ENCODE measurements at regions not wholly inside any gene's neighbourhood (a gene's known extent, or its start where the extent isn't known, plus 50 kb on each side); places are given as distances from the start of the nearest gene placed in this dataset.

GRCh38 chr9:80503671-80504281 lies 932.0 kb downstream of the TLE4 start:
- ATAC-seq (no peak), DNase-seq (no peak)
- 23 to 26% methylated on average over 2 of the region's 2 CpGs for WGBS, 2 donors
- Histone ChIP-seq H3K27ac (no peak overlapping the region), H3K4me1 (no peaks in the 10 kb centered on the region), H3K9me3 (no peaks in the 10 kb centered on the region), H3K27me3 (no peaks in the 10 kb centered on the region), H3K4me3 (no peak overlapping the region), H3K36me3 (replicated peaks in 1 of 2; ENCODE audit: insufficient read depth in 1 of 2, low read depth in 2 of 2) (no peaks in the 10 kb centered on the region)
- intact Hi-C loops (cut with DNase I), result no loop called here
- TF ChIP-seq CTCF (IDR thresholded peaks at IDR 0.05), result no peak
- no peak for TF ChIP-seq POLR2A (IDR thresholded peaks at IDR 0.05)

- Histone ChIP-seq H3K27me3 (no peaks in the 10 kb centered on the region), H3K4me1 (no peaks in the 10 kb centered on the region), H3K27ac (no peak overlapping the region), H3K36me3 (replicated peaks in 1 of 2; ENCODE audit: insufficient read depth in 1 of 2, low read depth in 2 of 2) (no peaks in the 10 kb centered on the region), H3K9me3 (no peaks in the 10 kb centered on the region), H3K4me3 (no peak overlapping the region)
- 56 to 58% methylated on average over 5 of the region's 5 CpGs for WGBS, 2 donors
- DNase-seq (no peak), ATAC-seq (no peak)
- no peak for TF ChIP-seq CTCF (IDR thresholded peaks at IDR 0.05)
- no peak for TF ChIP-seq POLR2A (IDR thresholded peaks at IDR 0.05)
- intact Hi-C loops (cut with DNase I), result no loop called here
Observed at GRCh38 chr9:80502306-80502705, 930.5 kb downstream of the TLE4 start.

- Histone ChIP-seq H3K4me1 (no peaks in the 10 kb centered on the region), H3K27ac (no peak overlapping the region), H3K27me3 (no peaks in the 10 kb centered on the region), H3K4me3 (no peak overlapping the region), H3K36me3 (replicated peaks in 1 of 2; ENCODE audit: insufficient read depth in 1 of 2, low read depth in 2 of 2) (no peaks in the 10 kb centered on the region), H3K9me3 (no peaks in the 10 kb centered on the region)
- TF ChIP-seq CTCF (IDR thresholded peaks at IDR 0.05) (no peak), POLR2A (IDR thresholded peaks at IDR 0.05) (no peak)
- 40 to 45% methylated on average over 3 of the region's 3 CpGs for WGBS, 2 donors
- intact Hi-C loops (cut with DNase I), result no loop called here
- DNase-seq, result no peak
- ATAC-seq, result no peak
Observed at GRCh38 chr9:80501635-80502034, 929.9 kb downstream of the TLE4 start.

- intact Hi-C loops (cut with DNase I), result no loop called here
- TF ChIP-seq POLR2A (IDR thresholded peaks at IDR 0.05), result no peak
- no peak for TF ChIP-seq CTCF (IDR thresholded peaks at IDR 0.05)
- Histone ChIP-seq H3K4me1 (no peaks in the 10 kb centered on the region), H3K9me3 (no peaks in the 10 kb centered on the region), H3K36me3 (replicated peaks in 1 of 2; ENCODE audit: insufficient read depth in 1 of 2, low read depth in 2 of 2) (no peaks in the 10 kb centered on the region), H3K4me3 (no peak overlapping the region), H3K27me3 (no peaks in the 10 kb centered on the region), H3K27ac (no peak overlapping the region)
- ATAC-seq, result no peak
- 68 to 77% methylated on average over 4 of the region's 4 CpGs for WGBS, 2 donors
- no peak for DNase-seq
Observed at GRCh38 chr9:80500300-80500699, 928.5 kb downstream of the TLE4 start.

- H3K27me3 ChIP-seq, result no peaks in the 10 kb centered on the region
- H3K4me1 ChIP-seq, result no peaks in the 10 kb centered on the region
- no peaks in the 10 kb centered on the region for H3K9me3 ChIP-seq
- ATAC-seq, result no peak
- H3K36me3 ChIP-seq (replicated peaks in 1 of 2; ENCODE audit: insufficient read depth in 1 of 2, low read depth in 2 of 2), result no peaks in the 10 kb centered on the region
- intact Hi-C loops (cut with DNase I), result no loop called here
- DNase-seq, result no peak
- TF ChIP-seq POLR2A (IDR thresholded peaks at IDR 0.05) (no peak), CTCF (IDR thresholded peaks at IDR 0.05) (no peak)
- 23 to 26% methylated on average over 6 of the region's 6 CpGs for whole genome bisulfite sequencing, 2 donors
- no peak overlapping the region for H3K27ac ChIP-seq
- H3K4me3 ChIP-seq, result no peak overlapping the region
Observed at GRCh38 chr9:80498001-80498555, 926.3 kb downstream of the TLE4 start.

All from body of pancreas (tissue), 4 donors.